DMS114 treated with DMSO at 0.1 percent for 48 hours (cell line): ENCODE measurements at regions not wholly inside any gene's neighbourhood (a gene's known extent, or its start where the extent isn't known, plus 50 kb on each side); places are given as distances from the start of the nearest gene placed in this dataset.

Experiments
- DNase-seq: peaks from one replicate; lab custom pipeline; 2025; ENCODE audit not compliant: unreplicated experiment; lab: John Stamatoyannopoulos, UW

DNA sequence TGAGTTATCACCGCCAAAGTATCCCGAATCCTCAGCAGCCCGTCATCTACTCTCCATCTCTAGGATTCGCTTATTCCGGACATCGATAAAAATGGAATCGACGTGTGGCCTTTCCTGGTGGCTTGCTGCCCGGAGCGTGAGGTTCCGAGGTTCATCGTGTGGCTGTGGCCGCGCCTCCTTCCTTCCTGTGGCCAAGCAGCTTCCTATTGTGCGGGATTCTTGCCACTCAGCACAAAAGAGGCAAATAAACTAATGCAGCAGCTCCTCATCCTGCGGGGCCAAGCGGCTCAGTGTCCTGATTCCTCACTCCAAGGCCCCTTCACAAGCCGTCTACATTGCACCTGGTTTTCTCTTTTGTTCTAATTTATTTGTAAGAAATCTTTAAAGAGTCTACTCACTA lies 800.9 kb downstream of the CDH9 start:
- no peak for DNase-seq

DNA sequence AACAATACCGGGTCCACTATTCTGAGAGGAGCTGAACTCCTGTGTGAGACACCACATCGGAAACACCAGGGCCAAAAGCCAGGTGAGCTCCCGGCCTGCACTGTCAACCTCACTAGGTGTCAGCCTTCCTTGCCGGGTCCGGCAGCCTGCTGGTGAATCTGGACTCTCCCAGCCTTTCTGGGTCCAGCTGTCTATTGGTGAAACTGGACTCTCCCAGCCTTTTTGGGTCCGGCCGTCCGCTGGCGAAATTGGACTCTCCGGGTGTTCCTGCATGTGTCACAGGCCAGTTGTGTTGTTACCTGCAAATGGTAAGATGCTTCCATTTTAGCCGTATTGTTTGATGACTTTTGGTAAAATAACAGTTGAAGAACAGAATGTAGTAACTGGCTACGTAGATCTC lies 801.5 kb downstream of the CDH9 start:
- DNase-seq = no peak

DNA sequence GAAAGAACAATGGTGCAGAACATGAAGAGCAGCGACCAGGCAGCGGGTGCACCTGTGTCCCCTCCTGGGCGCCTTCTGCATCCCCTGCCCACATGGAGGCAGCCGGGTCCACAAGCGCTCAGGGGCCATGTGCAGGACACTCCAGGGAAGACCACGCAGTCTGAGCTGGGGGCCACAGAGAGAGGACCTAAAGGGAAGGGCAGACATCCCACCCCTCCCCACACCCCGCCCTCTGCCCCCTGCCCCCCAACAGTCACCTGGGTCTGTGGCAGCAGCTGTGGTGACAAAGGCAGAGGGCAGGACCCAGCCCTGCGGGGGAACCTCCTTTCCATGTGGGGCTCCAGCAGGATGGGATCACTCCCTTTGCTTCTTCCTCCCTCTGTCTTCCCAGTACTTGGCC lies 805.7 kb downstream of the CDH9 start:
- DNase-seq = no peak

DNA sequence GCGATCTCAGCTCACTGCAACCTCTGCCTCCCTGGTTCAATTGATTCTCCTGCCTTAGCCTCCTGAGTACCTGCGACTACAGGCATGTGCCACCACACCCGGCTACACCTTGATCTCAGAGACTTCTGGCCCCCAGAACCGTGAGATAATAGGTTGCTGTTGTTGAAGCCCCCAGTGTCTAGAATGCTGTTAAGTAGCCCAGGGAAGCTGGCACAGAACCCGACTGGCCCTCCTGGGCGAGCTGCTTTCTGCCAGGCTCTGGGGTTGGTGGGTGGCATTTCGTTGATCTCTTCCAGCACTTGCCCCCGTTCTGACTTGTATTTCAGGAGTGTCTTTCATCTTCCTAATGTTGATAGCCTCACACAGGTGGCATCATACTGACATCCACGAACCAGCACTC lies 807.1 kb downstream of the CDH9 start:
- no peak for DNase-seq

DNA sequence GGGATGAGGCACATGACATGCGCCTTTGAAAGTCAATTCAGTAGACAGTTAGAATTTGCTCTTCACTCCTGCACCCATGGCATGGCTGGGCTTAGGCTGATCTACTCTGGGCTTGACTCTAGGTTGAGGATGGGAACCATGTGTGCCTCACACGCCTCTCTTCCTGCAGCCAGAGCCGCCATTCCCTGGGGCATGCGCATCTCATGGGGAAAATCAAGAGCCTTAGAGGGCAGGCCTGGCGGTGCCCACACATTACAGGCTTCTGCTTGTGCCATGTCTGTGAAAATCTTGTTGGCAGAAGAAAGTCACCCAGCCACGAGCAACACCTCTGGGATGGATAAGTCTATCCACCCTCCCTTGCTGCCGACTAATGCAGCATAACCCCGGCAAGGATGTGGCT lies 808.5 kb downstream of the CDH9 start:
- DNase-seq = no peak

DNA sequence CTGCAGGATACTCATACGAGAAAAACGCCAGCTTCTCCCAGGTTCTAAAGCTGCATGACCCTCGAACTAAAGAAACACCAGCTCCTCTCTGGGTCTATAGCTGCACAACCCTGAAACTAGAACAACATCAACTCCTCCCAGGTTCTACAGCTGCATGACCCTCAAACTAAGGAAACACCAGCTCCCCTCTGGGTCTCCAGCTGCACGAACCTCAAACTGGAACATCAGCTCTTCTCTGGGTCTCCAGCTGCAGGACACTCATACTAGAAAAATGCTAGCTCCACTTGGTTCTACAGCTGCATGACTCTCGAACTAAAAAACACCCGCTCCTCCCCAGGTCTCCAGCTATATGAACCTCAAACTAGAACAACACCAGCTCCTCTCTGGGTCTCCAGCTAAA lies 811.1 kb downstream of the CDH9 start:
- DNase-seq = no peak

DNA sequence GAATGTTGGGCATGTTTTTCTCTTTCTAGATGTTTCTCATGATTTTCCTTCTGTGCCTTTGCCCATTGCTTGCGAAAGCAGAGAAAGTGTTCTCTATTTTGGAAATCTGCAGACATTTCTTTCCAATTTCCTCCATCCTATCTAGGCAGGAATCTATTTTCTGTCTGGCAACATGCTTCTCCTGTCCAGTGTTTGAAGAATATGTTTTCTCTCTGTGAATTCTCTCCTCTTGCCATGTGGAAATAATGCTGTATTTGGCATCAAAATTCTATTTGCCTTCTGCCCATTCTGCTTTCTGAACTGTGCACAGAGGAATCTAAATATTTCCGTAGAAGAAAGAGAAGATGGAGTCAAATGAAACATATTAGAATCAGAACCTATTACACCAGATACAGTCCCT lies 833.3 kb downstream of the CDH9 start:
- DNase-seq = no peak

DNA sequence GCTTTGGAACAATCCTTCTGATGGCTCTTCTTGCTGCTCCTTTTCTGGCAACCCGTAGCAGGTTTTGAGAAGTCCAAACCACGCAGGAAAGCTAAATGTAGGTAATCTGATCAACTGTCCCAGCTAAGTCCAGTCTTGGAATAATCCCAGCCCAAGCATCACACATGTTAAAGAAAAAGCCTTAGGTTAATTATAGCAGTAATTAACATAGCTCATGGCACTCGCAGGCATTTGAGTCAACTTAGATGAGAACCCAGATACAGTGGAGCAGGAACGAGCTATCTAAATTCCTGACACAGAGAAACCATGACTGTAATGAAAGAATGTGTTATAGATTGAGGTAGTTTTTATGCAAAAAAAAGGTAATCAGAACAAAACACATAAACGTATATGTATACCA lies 844.8 kb downstream of the CDH9 start:
- no peak for DNase-seq

DNA sequence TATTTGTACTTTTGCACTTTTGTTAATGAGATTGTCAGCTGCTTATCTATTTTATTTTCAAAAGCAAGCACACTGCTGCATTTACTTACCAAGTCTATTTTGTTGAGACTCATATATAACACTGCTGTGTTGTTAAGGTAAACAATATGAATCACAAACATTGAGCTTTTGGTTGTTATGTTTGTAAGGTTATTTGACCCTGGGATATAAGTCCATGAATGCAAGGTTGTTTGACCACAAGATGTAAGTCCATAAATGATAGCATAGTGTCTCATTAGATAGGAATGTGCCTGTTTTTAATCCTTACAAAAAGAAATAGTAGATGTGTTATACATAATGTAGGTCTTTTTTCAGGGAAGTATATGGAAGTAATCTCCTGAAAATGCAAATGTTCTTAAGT lies 845.9 kb downstream of the CDH9 start:
- DNase-seq = no peak

DNA sequence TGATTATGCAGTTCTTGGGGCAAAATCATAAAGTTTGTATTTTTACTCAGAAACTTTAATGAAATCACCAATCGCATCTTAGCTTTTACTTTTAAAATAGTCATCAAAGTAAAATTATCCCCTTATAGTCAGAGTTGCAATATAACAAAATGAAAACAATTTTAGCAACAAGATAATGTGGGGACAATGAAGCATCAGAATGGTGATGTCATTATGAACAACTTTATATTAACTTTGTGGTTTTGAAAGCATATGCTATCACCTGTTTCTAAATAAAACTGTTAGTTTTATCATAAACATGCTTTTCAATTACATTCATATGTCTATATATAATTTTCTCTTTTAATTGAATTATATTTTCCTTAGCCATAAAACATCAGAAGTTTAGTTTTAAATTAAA lies 856.8 kb downstream of the CDH9 start:
- DNase-seq = no peak

DNA sequence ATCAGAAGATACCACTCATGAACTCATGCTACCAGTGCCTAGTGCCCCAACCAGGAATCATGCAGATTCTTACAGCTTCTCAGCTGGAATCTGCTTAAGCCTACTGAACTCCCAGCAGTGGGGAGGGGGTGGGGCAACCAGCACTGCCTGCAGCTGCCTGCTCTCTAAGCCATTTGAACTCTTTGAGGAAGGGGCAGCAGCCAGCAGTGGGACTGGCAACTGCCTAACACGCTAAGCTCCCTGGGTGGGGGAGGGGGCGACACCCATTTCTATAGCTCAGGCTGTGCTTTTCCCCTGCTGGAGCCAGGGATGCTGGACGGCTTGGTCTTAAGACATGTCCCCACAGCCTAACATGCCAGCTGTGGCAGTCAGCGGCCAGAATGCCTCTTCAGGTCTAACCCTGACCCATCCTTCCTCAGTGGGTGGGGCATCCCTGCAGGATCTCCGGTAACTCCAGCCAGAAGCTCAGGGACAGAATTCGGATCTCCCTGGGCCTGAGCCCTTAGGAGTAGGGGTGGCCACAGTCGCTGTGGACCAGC lies 889.7 kb downstream of the CDH9 start:
- no peak for DNase-seq

DNA sequence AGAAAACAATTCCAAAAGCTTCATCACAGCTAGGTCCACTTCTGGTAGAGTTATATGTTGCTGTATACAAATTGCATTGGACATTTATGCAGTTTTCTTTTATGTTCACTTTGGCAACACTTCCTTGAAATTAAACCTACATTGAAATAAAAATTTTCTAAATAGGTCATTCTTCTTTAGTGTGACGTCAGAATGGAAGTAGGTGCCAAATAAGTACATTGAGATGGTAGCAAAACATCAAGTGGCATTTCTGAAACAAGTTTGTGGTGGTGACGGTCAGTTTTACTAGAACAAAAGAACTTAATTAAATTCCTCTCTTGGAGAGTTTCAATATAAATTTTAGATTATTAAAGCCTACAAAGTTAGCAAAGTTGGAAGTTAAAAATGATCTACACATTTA lies 895.1 kb downstream of the CDH9 start:
- no peak for DNase-seq

DNA sequence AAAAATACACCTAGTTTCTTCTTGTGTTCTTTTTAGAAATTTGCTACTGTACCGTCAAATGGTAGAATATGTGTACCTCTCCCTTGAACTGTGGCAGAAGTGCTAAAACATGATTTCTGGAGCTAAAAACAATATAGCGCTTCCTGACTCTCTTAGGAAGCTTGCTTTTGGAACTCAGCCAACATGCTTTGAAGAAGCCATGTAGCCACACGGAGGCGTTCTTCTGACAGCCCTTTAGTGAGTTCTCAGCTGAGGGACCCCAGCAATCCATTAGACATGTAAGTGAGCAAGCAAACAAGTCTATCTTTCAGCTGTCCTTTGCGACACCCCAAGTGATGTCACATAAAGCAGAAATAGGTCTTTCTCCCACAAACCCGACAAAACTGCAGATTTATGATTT lies 917.0 kb downstream of the CDH9 start:
- DNase-seq = no peak

DNA sequence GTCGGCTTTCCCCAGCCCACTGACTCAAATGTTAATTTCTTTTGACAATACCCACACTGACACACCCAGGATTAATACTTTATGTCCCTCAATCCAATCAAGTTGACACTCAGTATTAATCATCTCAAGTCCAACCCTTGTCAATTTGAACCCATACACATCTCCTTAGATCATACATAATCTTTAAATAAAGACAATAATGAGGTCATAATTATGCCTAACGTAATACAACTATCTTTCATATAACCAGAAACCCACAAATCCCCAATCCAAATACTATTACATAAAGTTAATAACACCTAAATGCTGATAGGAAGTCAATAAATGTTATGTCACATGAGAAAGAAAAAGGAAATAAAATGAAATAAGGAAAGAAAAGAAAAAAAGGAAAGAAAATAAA lies 934.2 kb downstream of the CDH9 start:
- DNase-seq = no peak

DNA sequence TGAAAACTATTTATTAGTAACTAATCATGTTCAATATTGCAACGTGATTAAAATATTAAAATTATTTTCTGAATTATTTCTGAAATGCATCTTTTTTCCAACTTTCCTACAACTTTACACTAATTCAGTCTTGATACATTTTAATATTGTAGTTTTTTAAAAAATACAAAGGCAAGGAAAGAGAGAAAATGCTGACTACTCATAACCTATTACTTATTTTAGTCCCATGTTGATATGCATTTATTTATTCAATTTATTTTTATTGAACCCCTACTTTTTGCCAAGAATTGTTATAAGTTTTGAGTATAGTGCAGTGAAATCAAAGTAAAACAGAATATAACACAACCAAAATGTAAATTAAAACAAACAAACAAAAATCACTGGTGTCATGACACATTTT lies 978.2 kb downstream of the CDH9 start:
- DNase-seq = no peak

DNA sequence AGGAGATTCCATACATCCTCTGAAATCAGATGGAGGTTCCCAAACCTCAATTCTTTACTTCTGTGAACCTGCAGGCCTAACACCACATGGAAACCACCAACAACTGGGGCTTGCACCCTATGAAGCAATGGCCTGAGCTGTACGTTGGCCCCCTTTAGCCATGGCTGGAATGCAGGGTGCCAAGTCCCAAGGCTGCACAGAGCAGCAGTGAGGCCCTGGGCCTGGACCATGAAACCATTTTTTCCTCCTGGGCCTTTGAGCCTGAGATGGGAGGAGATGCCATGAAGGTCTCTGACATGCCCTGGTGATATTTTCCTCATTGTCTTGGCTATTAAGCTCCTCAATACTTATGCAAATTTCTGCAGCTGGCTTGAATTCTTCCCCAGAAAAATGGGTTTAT lies 983.8 kb downstream of the CDH9 start:
- no peak for DNase-seq

DNA sequence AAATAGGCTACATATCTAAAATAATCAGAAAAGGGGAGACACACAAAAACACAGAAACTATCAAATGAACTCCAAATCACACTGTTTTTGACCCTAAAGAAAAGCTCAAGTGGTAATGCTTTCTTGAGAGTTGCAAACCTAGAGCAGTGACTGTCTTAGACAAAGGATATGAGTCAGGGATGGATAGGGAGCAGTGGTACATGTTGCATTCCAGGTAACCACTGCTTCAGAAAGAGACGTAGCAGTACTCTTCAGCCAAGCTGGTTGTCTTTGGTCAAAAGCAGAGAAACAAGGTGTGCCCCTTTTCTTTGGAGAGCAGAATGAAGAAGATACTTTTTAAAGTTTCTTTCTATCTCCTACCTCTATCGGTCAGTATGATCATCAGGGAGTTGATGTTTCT lies 1003.6 kb downstream of the CDH9 start:
- DNase-seq = no peak

DNA sequence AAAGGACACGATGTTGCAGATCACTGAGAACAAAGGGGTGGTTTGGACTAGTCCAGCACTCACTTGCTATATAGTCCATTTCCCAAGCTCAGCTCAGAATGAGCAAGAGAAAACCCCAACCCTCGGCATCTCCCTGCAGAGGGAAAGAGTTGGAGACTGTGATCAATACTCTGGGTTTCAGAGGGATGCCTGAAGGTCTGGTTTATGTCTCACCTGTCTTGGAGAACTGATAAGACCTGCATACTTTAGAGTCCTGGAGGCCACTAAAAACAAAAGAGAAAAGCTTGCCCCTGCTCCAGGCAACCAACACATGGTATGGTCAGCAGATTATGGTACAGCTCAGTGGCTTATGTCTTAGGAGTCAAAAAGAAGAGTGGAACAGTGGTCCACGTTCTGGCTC lies 1006.9 kb downstream of the CDH9 start:
- DNase-seq = no peak

DNA sequence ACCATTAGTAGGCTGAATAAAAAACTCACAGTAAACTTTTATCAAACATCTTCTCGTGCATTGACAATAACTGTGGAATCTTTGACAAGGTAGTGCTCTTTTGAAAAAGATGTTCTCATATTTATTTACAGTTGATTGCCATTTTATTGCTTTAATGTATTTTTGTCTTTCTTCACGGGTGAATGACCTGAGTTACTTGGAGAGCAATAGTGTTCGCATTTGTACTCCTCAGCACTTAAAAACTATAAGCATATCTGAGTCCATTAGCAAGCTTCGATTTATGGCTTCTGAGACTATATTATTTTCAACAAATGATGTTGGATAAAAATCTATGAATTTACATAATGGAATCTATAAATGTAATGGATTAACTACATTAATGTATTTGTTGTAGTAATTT lies 1012.3 kb downstream of the CDH9 start:
- no peak for DNase-seq

DNA sequence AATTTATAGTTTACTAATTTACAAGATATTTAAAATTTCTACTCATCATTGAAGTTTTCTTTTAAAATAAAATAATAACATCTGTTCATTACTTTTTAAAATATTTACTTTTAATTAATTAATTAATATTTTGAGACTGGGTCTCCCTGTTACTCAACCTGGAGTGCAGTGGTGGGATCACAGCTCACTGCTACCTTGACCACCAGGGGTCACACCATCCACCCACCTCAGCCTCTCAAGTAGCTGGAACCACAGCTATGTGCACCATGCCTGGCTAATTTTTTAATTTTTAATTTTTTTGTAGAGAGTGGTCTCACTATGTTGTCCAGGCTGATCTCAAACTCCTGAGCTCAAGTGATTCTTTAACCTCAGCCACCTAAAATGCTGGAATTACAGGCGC lies 1013.6 kb downstream of the CDH9 start:
- no peak for DNase-seq

DNA sequence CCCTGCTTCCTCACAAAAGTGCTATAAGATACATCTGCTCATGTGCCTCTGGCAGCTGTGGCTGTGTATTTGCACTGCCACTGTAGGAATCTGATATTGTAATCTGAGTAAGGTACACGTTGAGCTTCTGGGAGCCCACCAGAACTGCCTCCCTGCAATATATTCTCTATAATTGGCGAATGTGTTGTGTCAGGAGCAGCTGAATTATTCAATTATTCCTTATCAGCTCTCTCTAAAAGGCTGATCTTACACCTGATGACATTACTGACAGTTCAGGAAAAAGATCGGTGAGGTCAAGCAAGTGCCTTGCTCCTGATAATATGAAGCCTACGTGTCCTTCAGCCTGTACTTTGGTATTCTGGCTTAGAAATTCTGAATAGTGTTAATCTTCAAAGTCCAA lies 1015.0 kb downstream of the CDH9 start:
- no peak for DNase-seq

DNA sequence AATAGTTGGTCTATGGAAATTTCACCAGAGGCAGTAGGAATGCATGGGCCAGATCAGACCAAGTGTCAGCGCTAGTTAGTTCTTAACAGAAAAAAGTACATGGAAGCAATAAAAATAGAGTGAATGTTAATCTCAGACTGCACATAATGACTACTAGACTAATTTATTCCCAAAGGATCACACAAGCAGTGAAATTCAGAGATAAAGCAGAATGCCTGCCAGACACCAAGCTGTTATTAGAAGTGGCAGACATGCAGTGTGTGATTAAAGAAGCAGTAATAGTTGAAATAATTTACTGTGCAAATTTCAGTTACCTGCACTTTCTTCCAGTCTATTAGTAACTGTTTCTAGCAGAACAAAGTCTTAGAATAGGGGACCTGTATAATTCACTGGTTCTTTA lies 1024.2 kb downstream of the CDH9 start:
- no peak for DNase-seq

DNA sequence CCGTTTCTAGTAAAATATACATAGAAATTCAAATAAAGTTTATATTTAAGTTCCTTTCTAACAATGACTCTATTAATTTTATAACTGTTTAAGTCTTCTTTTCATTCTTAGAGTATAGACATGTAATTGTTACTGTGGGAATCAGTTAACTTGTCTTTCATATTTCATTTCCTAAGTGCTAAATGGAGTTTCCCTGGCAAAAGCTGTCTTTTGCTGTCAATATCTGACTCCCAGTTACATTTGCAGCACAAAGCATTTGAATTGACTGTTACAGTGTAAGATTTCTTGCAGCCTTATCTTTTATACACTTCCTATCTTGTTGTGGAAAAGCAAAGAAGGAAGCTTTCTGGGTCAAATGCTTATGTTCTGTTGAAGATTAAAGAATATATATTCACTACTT lies 1026.3 kb downstream of the CDH9 start:
- no peak for DNase-seq

DNA sequence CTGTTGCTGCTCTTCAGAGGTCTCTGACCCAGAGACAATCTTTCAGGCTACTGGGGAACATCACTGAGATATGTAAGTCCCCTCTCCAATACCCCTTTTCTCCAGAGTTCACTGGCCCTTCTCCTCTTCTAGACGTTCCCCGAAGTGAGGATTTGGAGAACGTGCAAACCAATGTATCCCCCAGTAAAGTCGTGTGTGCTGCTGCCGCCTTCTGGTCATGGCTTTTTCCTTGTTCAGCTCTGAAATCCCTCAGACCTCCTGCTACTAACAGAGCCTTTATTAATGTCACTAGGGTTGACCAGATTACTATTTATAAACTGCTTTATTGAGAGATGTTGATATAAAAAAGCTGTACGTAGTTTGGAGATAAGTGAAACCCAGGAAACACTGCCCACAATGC lies 1028.6 kb downstream of the CDH9 start:
- peak; percentile 17 for DNase-seq
